GM21381 (cell line): ENCODE measurements at regions not wholly inside any gene's neighbourhood (a gene's known extent, or its start where the extent isn't known, plus 50 kb on each side); places are given as distances from the start of the nearest gene placed in this dataset.
"Not testable (repeated sequence)": the region's sequence is repeated elsewhere in the genome, so short reads cannot be mapped to it uniquely, and the experiment has no call there.

ENCODE experiments used
- ATAC-seq: cut with Tn5 transposase; IDR thresholded peaks from one replicate; pipeline ENCODE4 v1.9.1; 2021; ENCODE audit warnings: mild to moderate bottlenecking, moderate library complexity; ENCODE audit not compliant: unreplicated experiment

DNA sequence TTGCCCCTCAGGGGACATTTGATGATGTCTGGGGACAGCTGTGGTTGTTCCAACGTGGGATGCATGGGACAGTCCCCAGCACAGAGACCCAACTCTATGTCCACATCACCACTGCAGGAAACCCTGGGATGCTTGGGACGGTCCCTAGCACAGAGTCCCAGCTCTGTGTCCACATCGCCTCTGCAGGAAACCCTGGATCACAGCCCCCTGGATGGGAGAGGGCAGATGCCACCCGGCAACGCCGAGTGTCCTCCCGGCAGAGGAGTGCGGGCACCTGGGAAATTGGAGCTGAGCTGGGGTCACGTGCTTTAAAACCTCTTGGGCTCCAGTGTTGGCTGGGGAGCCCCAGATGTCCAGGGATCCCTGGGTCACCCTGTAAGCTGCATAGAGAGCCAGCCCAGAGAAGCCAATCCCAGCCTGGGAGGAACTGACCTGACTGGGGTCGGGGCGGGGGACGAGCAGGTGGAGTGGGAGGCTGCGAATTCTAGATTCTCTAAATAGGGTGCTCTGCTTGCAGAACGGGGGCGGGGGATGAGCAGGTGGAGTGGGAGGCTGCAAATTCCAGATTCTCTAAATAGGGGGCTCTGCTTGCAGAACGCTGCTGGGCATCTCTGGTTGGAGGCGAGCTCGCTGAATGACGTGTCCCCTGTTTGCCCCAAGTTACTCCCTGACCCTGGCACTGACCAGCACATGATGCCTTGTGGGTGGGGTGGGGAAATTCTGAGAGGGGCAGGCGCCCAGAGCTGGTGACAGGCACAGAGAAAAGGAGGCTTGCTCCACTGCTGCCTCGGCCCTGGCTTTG is 1197.8 kb downstream of the BRD1 start:
- ATAC-seq: no peak

DNA sequence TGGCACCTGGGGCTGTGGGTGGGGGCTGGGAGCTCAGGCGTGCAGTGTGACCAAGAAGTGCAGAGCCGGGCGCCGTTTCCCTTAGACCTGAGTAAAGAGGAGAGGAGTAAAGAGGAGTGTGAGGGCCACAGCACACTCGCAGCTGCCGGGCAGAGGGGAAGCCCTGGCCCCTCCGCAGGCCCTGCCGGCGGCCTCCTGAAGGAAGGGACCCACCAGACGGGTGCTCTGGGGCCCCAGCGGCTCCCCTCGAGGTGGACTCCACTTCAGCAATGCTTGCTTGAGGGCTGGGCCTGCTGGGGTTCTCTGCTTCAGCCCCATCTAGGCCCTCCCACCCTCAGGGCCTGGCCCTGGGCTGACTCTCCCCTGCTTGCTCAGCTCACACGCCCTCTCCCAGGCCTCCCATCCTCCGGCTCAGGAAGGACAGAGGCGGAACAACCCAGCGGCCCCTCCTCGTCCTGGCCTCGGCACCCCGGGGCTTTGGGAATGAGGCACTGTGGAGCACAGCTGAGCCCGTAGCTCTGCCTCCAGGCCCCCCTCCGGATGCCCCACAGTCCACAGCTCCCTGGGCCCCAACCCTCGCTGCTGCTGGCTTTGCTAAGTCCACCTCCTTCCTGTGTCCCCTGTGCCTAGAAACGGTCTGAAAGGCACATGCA is 1198.7 kb downstream of the BRD1 start:
- ATAC-seq: no peak

DNA sequence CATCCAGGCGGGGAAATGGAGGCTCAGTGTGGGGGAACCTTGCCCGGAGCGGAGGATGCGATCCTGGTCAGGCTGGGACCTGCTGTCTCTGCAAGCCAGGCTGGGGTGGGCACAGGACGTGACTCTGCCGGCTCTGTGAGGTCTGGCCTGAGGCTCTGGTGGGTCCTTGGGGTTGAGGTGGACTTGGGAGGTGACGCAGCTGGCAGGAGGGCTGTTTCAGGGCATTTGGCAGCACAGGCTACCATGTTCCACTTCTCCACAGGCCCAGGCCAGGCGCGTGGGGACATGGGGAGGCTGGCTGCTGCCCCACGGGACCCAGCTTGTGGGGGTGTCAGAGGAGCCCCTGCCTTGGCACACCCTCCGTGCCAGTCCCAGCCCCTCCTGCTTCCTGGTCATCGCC is 1199.7 kb downstream of the BRD1 start:
- ATAC-seq: no peak

DNA sequence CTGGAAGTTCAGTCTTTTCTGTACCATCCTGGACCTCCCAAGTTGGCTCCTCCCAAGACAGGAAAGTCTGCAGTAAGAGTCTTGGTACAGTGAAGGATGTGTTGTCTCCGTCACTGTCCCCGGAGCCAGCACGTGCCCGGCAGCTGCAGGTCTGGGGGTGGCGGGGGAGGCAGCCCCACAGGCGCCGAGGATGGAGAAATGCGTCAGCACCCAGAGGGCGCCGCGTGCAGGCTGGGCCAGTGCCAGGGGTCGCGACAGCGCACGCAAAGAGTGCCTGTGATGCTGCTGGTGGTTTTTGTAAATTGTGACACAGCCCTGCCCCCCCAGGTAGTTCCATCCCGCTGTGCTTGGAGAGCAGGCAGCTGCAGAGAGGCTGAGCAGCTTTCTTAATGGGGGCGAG is 1200.5 kb downstream of the BRD1 start:
- no peak for ATAC-seq

DNA sequence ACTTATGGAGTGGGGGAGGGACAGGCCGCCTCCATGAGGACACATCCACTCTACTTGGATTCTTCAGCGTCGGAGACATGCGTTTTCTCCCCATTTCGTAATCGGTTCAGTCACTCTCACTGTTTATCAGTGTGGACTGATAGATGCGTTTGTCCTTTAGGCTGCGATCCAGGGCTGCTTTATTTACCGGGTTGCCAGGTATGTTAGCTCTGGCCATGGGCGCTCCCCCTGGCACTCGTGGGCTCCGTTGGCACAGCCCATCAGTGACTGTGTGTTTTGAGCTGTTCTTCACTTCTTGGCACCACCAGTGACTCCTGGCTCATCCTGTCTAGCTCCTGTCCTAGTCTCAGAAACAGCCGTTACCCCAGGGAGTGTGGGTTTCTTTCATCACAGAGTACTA is 1203.3 kb downstream of the BRD1 start:
- ATAC-seq: no peak

DNA sequence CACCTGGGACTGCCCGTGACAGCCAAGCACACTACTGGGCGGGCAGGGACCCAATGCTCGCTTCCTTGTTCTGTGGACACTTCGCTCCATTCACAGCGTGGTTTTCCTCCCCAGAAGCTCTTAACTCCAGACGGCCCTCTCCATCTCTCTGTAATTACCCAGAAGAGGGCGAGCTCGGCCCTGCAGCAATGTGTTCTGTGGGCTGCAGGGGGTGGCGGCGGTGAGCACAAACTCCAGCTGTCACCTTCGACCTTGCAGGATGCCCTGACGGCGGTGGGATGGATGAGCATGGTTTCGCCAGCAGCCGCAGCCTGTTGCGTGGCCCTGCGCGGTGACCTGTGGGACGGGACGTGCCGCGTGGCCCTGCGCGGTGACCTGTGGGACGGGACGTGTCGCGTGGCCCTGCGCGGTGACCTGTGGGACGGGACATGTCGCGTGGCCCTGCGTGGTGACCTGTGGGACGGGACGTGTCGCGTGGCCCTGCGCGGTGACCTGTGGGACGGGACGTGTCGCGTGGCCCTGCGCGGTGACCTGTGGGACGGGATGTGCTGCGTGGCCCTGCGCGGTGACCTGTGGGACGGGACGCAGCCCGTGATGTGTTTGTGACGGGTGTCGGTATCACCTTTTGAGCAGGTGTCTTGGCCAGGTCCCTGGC is 1204.7 kb downstream of the BRD1 start:
- ATAC-seq: no peak

DNA sequence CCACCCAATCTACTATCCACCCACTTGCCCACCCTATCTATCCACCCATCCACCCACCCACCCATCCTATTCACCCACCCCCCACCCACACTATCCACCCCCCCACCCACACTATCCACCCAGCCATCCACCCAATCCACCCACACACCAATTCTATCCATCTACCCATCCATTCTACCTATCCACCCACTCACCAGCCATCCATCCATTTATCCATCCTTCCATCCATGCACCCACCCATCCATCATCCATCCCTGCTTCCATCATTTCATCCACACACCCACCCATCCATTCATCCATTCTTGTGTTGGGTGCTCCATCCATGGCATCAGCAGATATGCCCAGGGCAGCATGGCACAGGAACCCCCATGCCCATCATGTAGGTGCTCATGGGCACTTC is 1206.6 kb downstream of the BRD1 start:
- no peak for ATAC-seq

DNA sequence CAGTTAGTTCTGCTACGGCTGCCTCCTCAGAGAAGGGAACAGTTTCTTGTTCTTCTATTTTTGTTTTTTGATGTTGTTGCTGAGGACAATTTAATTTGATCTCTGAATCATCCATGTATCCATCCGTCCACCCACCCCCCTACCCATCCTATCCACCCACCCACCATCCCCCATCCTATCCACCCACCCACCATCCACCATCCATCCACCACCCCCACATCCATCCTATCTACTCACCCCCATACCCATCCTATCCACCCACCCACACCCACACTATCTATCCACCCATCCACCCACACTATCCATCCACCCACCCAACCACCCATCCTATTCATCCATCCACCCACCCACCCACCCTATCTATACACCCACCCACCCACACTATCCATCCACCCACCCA is 1207.2 kb downstream of the BRD1 start:
- ATAC-seq: not testable (repeated sequence)

DNA sequence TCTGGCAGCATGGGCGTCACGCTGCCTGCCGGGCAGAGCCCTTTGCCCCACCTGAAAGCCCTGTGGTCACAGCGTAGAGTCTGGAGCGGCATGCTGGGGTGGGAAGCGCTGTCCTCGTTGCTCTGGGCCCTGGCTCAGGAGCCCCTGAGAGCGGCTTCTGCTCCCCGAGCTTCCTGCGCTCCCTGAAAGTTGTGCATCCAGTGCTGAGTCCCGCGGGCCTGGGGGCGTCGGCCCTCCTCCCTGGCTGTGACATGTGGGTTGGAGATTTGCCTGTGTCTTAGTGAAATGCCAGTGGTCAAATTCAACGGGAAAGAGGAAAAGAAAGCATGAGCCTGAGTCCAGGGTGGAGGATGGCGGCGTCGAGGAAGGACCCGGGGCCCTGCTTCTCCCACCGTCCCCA is 1208.0 kb downstream of the BRD1 start:
- ATAC-seq: no peak

DNA sequence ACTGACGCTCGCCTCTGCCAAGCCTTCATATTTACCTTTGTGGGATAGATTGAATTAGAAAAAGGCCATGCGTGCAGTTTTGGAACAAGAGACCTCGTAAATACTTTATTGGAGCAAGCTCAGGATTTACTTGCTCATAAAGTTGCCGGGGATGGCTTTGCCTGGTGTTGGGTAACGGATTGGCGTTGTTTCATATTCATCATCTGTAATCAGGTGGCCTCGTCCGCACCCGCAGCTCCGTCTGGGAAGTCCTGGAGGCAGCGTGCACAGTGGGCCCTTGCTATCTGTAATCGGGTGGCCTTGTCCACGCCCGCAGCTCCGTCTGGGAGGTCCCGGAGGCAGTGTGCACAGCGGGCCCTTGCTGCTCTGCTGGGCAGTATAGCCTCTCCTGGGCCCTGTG is 1209.3 kb downstream of the BRD1 start:
- ATAC-seq: no peak

DNA sequence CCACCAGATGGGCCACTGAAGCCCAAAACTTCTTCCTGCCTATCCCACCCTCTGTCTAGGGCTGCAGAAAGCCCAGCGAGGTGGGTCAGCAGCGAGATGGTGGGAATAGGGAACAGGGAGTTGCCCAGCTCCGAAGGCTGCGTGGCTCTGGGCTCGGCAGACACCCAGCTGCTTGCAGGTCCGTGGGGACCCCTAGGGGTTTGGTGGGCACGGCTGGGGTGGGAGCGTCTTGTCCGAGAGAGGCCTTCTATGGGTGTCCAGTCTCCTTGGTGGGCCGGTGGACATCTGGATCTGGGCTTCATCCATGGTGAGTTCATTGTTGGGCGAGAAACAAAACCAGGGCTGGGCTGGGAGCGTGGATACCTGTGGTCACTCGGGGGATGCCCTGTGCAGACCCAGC is 1211.0 kb downstream of the BRD1 start:
- no peak for ATAC-seq

DNA sequence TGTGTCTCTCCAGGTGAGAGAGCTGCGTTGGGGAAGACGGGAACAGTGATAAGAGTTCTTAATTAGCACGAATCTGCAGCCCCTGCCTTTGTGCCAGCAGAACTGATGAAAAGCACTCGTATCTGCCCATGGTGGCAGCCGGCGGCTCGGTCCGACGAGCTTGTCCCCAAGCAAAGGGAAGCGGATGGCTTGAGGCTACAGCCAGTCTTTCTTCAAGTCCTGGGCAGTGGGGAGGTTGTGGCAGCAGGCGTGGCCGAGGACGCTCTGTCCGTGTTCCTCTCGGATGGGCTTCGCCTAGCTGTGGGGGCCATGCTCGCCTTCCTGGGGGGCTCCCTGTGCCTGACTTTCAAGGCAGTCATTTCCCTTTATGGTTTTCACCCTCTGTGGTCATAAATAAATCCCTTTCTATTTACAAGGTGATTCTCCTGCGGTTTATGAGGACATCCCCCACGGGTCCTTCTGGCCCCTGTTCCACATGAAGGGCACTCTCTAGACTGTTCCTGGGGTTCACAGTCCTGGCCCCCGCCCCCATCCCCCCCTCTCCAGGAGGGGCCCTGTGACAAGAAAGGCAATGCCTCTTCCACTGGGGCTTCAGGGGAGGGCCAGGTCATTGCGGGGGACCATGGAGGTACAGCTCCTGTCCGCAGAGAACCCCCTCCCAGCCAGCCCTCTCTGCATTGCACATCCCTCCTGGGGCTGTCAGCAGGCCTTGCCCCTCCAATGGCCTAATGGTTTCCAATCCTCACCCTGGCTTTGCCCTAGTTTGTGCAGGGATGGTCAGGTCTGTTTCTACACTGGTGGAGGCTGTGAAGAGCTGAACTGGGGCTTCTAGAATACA is 1212.3 kb downstream of the BRD1 start:
- no peak for ATAC-seq

DNA sequence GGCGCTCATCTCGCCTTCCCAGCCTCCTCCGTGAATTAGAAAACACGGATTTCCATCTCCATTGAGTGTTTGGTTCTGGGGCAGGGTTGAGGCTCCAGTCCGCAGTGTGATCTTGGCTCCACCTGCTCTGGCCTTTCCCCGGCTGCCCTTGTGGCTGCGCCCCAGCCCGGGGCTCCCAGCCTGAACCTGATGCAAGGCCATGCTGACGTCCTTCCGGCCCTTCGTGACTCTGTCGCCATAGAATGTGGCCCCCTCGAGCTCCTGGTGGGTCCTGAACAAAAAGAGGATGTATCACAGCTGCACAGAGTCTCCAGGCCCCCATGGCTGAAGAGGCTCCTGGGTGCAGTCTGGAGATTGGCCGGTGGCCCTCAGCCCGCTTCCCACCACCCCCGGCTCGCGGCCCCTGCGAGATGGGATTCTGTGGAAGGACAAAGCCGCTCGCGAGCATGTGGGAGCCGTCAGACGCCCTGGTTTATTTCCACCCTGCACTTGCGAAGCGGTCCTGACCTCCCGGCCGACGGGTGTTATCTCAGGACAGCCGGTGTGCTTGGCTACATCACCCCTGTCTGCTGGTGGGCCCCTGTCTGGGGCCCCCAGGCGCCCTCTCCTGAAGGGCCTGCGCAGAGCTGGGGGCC is 1214.0 kb downstream of the BRD1 start:
- no peak for ATAC-seq

DNA sequence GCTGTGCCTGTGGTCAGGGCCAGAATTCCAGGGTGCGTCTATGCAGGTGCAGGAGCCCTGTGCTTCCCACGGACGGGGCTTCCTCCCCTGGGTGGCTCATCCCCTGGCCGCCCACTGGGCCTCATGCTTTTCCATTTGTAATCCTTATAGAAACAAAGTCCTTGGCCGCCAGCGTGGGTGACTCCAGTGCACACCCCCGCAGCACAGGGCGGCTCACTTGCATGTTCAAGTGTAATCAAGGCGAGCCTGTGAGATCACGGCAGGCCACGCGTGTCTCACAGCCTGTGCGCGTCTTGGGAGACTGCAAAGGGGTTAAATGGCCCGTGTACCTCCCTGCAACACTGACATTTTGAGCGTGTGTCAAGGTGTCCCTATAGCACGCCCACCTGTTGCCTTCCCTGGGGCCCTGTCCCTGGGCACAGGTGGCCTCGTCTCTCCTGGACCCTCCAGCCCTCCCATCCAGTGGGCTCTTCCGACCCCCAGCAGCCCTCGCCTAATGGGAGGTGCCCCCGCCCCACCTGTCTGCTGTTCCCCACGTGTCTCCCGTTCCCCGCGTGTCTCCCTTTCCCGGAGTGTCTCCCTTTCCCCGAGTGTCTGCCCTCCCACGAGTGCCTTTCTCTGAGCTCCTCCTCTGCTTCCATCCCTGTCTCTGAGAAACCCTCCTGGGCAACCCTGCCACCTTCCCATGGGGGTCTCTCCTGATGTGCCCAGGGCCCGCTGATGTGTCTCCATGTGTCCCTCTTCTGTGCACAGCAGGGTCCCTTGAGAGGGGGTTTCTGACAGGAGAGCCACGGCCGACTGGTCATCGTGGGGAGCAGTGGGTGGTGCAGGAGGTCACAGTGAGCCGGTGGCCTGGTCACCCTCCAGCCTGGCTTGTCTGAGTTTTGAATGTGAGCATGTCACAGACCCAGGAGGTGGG is 1215.3 kb downstream of the BRD1 start:
- no peak for ATAC-seq

DNA sequence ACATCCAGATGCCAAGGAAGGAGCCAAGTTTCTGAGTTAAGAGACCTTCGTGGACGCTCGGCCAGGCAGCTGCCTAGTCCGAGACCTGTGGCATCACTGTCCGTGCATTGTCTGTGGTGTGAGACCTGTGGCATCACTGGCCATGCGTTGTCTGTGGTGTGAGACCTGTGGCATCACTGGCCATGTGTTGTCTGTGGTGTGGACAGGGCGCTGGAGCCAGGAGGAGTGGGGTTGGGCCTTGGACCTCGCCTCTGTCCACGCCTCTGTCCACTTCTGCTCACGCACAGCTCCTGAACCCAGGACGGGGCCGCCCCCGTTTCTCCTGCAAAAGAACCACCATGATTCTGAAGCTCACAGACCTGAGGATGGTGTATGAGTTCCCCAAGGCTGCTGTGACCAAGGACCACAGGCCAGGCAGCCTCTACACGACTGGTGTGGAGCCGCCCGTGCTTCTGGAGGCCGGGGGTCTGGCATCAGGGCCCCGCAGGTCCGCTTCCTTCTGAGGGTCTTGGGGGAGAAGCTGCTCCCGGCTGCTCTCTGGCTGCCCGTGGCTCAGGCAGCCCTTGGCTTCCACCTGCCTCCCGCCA is 1218.3 kb downstream of the BRD1 start:
- ATAC-seq: no peak

DNA sequence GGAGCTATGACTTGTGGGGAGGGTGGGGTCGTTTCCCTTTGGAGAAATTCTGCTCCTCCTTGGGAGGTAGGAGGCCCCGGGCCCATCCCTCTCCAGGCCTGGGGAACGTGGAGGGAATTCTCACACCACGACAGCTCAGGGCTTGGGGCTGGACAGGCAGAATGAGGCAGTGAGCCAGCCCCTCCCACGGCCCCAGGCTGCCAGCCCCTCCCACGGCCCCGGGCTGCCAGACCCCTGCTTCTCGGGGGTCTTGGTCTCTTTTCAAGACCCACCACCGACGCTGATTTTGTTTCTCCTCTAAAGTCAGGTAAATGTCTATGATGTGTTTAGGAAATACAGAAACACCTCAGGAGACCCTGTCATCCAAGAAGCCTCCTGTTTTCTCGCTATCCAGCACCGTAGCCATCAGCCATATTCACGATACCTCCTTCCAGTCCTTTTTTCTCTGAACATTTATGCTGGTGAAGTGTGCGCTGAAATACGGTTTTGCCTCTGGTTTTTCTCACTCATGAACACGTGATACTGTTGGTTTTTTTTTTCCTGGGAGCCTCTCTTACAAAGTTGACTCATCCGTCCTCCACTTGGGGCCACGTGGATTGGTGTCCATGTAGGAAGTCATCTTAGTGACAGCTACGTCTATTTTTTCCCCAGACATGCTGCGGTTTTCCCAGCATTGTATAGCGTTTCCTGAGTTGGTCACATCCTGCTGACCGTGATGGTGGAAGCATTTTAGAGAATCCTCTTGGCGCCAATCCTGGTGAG is 1219.6 kb downstream of the BRD1 start:
- no peak for ATAC-seq

DNA sequence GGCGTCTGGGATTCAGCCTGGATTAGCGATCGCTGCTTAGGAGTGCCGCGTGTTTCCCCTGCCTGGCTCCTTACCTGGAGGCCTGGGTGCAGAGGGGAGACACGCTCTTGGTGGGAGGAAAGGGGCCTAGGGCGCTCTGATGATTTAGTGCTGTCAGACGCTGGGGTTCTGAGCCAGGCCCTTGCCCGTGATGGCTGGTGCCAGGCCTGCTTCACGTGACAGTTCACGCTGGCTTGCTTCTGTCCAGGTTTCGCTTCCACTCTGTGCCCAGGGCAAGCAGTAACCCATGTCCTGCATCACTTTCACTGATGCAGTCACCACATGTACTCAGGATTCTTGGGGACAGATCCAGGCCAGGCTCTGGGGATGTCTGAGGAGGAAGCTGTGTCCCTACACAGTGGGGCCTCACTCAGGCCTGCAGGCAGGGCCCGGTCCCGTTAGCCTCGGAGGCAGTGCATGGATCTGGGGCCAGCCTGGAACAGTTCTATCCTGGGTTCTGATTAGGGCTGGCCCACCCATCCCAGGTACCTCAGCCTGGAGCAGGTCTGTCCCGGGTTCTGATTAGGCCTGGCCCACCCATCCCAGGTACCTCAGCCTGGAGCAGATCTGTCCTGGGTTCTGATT is 1220.9 kb downstream of the BRD1 start:
- no peak for ATAC-seq

DNA sequence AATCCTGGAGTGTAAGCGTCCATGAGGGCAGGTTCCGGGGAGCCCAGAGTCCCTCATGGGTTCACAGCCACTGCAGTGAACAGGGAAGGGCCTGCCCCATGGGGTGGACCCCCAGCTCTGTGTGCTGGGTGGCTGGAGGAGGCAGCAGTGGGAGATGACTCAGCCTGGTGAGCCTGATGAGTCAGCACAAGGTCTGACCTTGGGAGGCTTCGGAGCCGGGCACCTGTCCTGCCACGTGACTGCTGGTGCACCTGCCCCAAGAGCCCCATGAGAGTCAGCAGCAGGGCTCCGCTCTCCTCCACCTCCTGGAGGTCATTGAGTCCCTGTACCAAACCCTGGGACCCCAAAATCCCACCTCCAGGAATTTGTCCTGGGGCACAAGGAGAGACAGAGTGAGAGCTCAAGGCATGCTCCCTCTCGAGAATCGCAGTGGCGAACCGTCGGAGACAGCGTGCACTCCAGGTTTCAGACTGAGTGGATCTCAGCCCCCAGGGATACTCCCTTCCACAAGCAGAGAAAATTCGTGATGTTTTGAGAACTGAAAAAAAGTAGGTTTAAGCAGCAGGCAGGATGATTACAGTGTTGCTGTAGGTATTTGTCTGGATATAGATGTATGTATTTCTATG is 1221.7 kb downstream of the BRD1 start:
- ATAC-seq: no peak
